Activated CD4-positive, alpha-beta memory T cell treated with anti-CD3 and anti-CD28 coated beads, Interleukin-2, amount 10 ng/mL, durations not matched to agents 7 days and 5 days (primary cell): ENCODE measurements at regions not wholly inside any gene's neighbourhood (a gene's known extent, or its start where the extent isn't known, plus 50 kb on each side); places are given as distances from the start of the nearest gene placed in this dataset.

Source experiments
- CTCF ChIA-PET: fragments of 350-600 bp; sonication (Branson Sonifier 250); formaldehyde crosslinking; loops from one replicate; lab custom pipeline; 2021; ENCODE audit warnings: antibody characterized with exemption, inconsistent platforms; lab: Charles Lee
- POLR2A ChIA-PET: fragments of 350-600 bp; sonication (Branson Sonifier 250); formaldehyde crosslinking; loops from one replicate; lab custom pipeline; 2021; ENCODE audit warnings: antibody characterized with exemption; lab: Charles Lee
- DNase-seq: peaks from one replicate; pipeline ENCODE4 v3.0.0-alpha.2; 2020
- H3K27ac Mint-ChIP-seq: one replicate; pipeline ENCODE4 v1.8.0; 2021; ENCODE audit warnings: mild to moderate bottlenecking, mixed read lengths
- H3K27me3 Mint-ChIP-seq: one replicate; pipeline ENCODE4 v1.8.0; 2021; ENCODE audit warnings: mixed read lengths
- H3K36me3 Mint-ChIP-seq: one replicate; pipeline ENCODE4 v1.8.0; 2021; ENCODE audit warnings: low read depth, mixed read lengths
- H3K4me1 Mint-ChIP-seq: one replicate; pipeline ENCODE4 v1.8.0; 2021; ENCODE audit warnings: mixed read lengths
- H3K4me3 Mint-ChIP-seq: one replicate; pipeline ENCODE4 v1.8.0; 2021; ENCODE audit warnings: mild to moderate bottlenecking, mixed read lengths
- H3K9me3 Mint-ChIP-seq: one replicate; pipeline ENCODE4 v1.8.0; 2021; ENCODE audit warnings: mixed read lengths

GRCh38 chr2:157082950-157083349 is 174.6 kb upstream of the GALNT5 start:
- H3K27ac Mint-ChIP-seq, result no peak overlapping the region
- no peaks in the 10 kb centered on the region for H3K9me3 Mint-ChIP-seq
- no peak for DNase-seq
- CTCF ChIA-PET, result no interaction called here
- no peaks in the 10 kb centered on the region for H3K36me3 Mint-ChIP-seq
- no peaks in the 10 kb centered on the region for H3K4me1 Mint-ChIP-seq
- POLR2A ChIA-PET, result no interaction called here
- H3K27me3 Mint-ChIP-seq, result peaks cover 3% of the 10 kb centered on the region
- no peak overlapping the region for H3K4me3 Mint-ChIP-seq

DNA sequence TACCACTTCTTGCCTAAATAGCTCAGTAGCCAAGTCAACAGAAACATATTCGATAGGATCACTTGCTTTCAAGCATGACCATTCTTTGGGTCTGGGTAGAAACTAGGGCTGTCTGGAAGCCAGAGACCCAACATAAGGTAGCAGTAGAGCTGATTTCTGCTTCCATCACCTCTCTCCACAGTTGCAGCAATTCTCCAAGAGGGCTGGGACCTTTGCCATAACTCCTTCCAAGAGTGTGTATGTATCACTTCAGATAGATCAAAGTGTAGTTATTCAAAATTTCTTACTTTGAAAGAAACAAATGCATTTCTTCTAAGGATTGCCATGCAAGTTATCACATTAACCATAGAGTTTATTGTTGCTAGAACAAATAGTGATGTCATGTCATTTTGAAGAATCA is 172.0 kb upstream of the GALNT5 start:
- POLR2A ChIA-PET, result no interaction called here
- no peak overlapping the region for H3K4me3 Mint-ChIP-seq
- CTCF ChIA-PET, result no interaction called here
- no peaks in the 10 kb centered on the region for H3K9me3 Mint-ChIP-seq
- H3K36me3 Mint-ChIP-seq, result no peaks in the 10 kb centered on the region
- no peak for DNase-seq
- no peaks in the 10 kb centered on the region for H3K4me1 Mint-ChIP-seq
- H3K27me3 Mint-ChIP-seq, result peaks cover 3% of the 10 kb centered on the region
- no peak overlapping the region for H3K27ac Mint-ChIP-seq

GRCh38 chr2:157087373-157088002 is 170.0 kb upstream of the GALNT5 start:
- H3K36me3 Mint-ChIP-seq, result no peaks in the 10 kb centered on the region
- H3K4me1 Mint-ChIP-seq, result no peaks in the 10 kb centered on the region
- H3K9me3 Mint-ChIP-seq, result no peaks in the 10 kb centered on the region
- no peak for DNase-seq
- CTCF ChIA-PET, result no interaction called here
- POLR2A ChIA-PET, result no interaction called here
- no peak overlapping the region for H3K4me3 Mint-ChIP-seq
- H3K27me3 Mint-ChIP-seq, result peaks cover 3% of the 10 kb centered on the region
- H3K27ac Mint-ChIP-seq, result no peak overlapping the region

DNA sequence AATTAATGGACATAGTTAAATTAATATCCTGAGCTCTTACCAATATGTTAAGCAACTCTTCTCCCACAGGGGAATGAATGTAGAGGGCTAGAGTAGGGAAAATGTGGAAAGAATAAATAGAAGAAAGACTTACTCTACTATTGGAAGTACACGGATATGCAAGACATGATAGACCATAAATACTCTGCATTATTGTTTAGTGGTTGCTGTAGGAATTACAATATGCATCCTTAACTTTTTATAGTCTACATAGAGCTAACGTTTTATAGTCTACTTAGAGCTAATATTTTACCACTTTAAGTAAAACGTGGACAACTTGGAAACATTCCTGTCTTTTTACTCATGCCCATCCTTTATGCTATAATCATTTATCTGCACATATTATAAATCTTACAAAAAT is 163.8 kb upstream of the GALNT5 start:
- CTCF ChIA-PET, result no interaction called here
- POLR2A ChIA-PET, result no interaction called here
- Mint-ChIP-seq H3K9me3 (no peaks in the 10 kb centered on the region), H3K4me1 (no peaks in the 10 kb centered on the region), H3K27me3 (no peaks in the 10 kb centered on the region), H3K27ac (no peak overlapping the region), H3K4me3 (no peak overlapping the region), H3K36me3 (no peaks in the 10 kb centered on the region)
- no peak for DNase-seq

- Mint-ChIP-seq H3K9me3 (no peaks in the 10 kb centered on the region), H3K27ac (no peak overlapping the region), H3K4me3 (no peak overlapping the region), H3K36me3 (no peaks in the 10 kb centered on the region), H3K27me3 (no peaks in the 10 kb centered on the region), H3K4me1 (no peaks in the 10 kb centered on the region)
- DNase-seq, result no peak
- POLR2A ChIA-PET, result no interaction called here
- CTCF ChIA-PET, result no interaction called here
These were observed 152.1 kb upstream of the GALNT5 start for GRCh38 chr2:157105372-157105771.

GRCh38 chr2:157106950-157107349 is 150.6 kb upstream of the GALNT5 start:
- ChIA-PET POLR2A (no interaction called here), CTCF (no interaction called here)
- Mint-ChIP-seq H3K27me3 (no peaks in the 10 kb centered on the region), H3K27ac (no peak overlapping the region), H3K36me3 (no peaks in the 10 kb centered on the region), H3K4me1 (no peaks in the 10 kb centered on the region), H3K9me3 (no peaks in the 10 kb centered on the region), H3K4me3 (no peak overlapping the region)
- no peak for DNase-seq

GRCh38 chr2:157107460-157107859 is 150.0 kb upstream of the GALNT5 start:
- H3K36me3 Mint-ChIP-seq, result no peaks in the 10 kb centered on the region
- H3K27ac Mint-ChIP-seq, result no peak overlapping the region
- ChIA-PET CTCF (no interaction called here), POLR2A (no interaction called here)
- no peaks in the 10 kb centered on the region for H3K9me3 Mint-ChIP-seq
- no peak for DNase-seq
- H3K4me3 Mint-ChIP-seq, result no peak overlapping the region
- no peaks in the 10 kb centered on the region for H3K27me3 Mint-ChIP-seq
- H3K4me1 Mint-ChIP-seq, result no peaks in the 10 kb centered on the region

DNA sequence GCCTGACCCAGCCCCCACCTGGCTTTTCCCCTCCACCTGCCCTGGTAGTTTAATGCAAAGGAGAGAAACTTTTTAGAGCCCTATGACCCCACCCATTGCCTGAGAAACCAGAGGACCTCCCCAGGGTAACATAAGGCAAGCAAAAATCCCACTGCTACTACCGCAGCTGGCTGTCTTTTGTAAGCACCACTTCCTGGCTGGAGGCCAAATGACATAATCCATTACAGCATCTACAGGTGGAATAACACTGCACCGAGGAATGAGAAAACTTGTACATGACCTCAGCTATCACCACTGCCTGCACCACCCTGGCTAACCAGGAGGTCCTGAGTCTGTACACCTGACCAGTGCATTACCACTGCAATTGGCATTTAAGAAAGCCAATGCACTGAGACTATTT is 149.6 kb upstream of the GALNT5 start:
- no peaks in the 10 kb centered on the region for H3K36me3 Mint-ChIP-seq
- ChIA-PET POLR2A (no interaction called here), CTCF (no interaction called here)
- no peak overlapping the region for H3K27ac Mint-ChIP-seq
- no peaks in the 10 kb centered on the region for H3K4me1 Mint-ChIP-seq
- DNase-seq, result no peak
- H3K27me3 Mint-ChIP-seq, result no peaks in the 10 kb centered on the region
- no peak overlapping the region for H3K4me3 Mint-ChIP-seq
- no peaks in the 10 kb centered on the region for H3K9me3 Mint-ChIP-seq

DNA sequence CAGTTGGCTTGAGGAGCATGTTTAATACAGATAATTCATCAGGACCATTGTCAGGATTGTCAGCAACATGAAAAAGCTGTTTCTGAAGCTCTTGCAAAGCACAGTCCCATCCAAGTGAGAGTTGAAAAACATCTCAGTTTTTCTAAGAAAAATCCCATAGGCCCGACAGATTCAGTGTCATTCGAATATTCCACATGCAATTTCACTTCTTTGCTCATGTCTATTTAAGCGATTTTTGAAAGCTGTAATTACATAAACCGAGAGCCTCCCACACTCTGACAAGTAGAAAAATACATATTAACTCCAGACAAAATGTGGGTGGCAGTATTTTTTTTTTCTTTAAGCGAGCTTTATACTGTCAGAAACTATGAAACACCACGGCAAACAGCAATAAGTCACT is 134.7 kb upstream of the GALNT5 start:
- no peak overlapping the region for H3K27ac Mint-ChIP-seq
- H3K27me3 Mint-ChIP-seq, result no peaks in the 10 kb centered on the region
- H3K4me1 Mint-ChIP-seq, result no peaks in the 10 kb centered on the region
- no peaks in the 10 kb centered on the region for H3K36me3 Mint-ChIP-seq
- CTCF ChIA-PET, result no interaction called here
- DNase-seq, result no peak
- H3K9me3 Mint-ChIP-seq, result no peaks in the 10 kb centered on the region
- POLR2A ChIA-PET, result no interaction called here
- H3K4me3 Mint-ChIP-seq, result no peak overlapping the region

DNA sequence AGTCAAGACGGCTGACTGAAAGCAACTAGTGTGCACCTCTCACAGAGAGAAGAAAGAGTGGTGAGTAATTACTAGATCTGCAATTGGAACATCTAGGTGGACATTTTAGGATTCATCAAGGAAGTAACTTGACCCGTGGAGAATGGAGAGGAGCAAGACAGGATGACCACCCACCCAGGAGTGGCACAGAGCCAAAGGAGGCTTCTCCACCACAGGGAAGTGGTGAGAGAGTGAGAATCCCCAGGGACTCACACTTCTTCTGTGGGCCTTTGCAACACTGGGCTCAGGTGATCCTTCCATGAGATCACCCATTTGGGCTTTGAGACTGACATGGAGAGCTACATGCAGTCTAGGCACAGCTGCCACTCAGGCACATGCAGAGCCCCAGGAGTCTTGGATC is 132.8 kb upstream of the GALNT5 start:
- no peak for DNase-seq
- ChIA-PET CTCF (no interaction called here), POLR2A (no interaction called here)
- Mint-ChIP-seq H3K9me3 (no peaks in the 10 kb centered on the region), H3K4me1 (no peaks in the 10 kb centered on the region), H3K4me3 (no peak overlapping the region), H3K27me3 (no peaks in the 10 kb centered on the region), H3K27ac (no peak overlapping the region), H3K36me3 (no peaks in the 10 kb centered on the region)

- CTCF ChIA-PET, result interaction anchor here (0.7 kb wide), 1 partner anchor 202 kb away, joined by 3 read pairs; no protein-coding TSS in a partner anchor
- no peak overlapping the region for H3K27ac Mint-ChIP-seq
These were observed 131.8 kb upstream of the GALNT5 start for GRCh38 chr2:157125685-157126084.

GRCh38 chr2:157127249-157128012 is 130.1 kb upstream of the GALNT5 start:
- H3K27me3 Mint-ChIP-seq, result no peaks in the 10 kb centered on the region
- ChIA-PET CTCF (no interaction called here), POLR2A (no interaction called here)
- DNase-seq, result no peak
- H3K4me3 Mint-ChIP-seq, result no peak overlapping the region
- H3K27ac Mint-ChIP-seq, result no peak overlapping the region
- H3K4me1 Mint-ChIP-seq, result no peaks in the 10 kb centered on the region
- no peaks in the 10 kb centered on the region for H3K36me3 Mint-ChIP-seq
- H3K9me3 Mint-ChIP-seq, result no peaks in the 10 kb centered on the region

More at GRCh38 chr2:157125685-157126084, 131.8 kb upstream of the GALNT5 start:
- POLR2A ChIA-PET, result no interaction called here
- H3K27me3 Mint-ChIP-seq, result no peaks in the 10 kb centered on the region
- H3K9me3 Mint-ChIP-seq, result no peaks in the 10 kb centered on the region
- H3K4me1 Mint-ChIP-seq, result no peaks in the 10 kb centered on the region
- no peaks in the 10 kb centered on the region for H3K36me3 Mint-ChIP-seq
- DNase-seq, result no peak
- no peak overlapping the region for H3K4me3 Mint-ChIP-seq

DNA sequence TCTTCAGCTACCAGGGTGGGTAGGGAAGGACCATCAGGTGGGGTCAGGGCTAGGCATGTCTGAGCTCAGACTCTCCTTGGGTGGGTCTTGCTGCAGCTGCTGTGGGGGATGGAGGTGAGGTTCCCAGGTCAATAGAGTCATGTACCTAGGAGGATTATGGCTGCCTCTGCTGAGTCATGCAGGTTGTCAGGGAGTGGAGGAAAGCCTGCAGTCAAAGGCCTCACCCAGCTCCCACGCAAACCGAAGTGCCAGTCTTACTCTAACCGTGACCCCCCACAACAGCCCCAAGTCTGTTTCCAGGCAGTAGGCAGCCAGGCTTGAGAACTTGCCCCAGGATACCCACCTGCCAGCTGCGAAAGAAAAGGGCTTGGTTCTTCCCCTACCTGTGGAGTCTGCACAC is 113.6 kb upstream of the GALNT5 start:
- Mint-ChIP-seq H3K27ac (no peak overlapping the region), H3K4me3 (no peak overlapping the region)

GRCh38 chr2:157149270-157149669 is 108.2 kb upstream of the GALNT5 start:
- no peak overlapping the region for H3K4me3 Mint-ChIP-seq
- H3K27me3 Mint-ChIP-seq, result peaks cover 13% of the 10 kb centered on the region
- no peaks in the 10 kb centered on the region for H3K36me3 Mint-ChIP-seq
- H3K27ac Mint-ChIP-seq, result no peak overlapping the region
- ChIA-PET POLR2A (no interaction called here), CTCF (no interaction called here)
- H3K4me1 Mint-ChIP-seq, result peaks cover 4% of the 10 kb centered on the region
- H3K9me3 Mint-ChIP-seq, result no peaks in the 10 kb centered on the region
- no peak for DNase-seq

More for the DNA sequence above, 113.6 kb upstream of the GALNT5 start:
- Mint-ChIP-seq H3K9me3 (no peaks in the 10 kb centered on the region), H3K36me3 (no peaks in the 10 kb centered on the region), H3K4me1 (no peaks in the 10 kb centered on the region), H3K27me3 (peaks cover 31% of the 10 kb centered on the region)
- CTCF ChIA-PET, result no interaction called here
- POLR2A ChIA-PET, result no interaction called here
- DNase-seq, result no peak
